Kidney epithelial cell (primary cell): ENCODE measurements at regions not wholly inside any gene's neighbourhood (a gene's known extent, or its start where the extent isn't known, plus 50 kb on each side); places are given as distances from the start of the nearest gene placed in this dataset.

ENCODE experiments used
- DNase-seq: peaks from one replicate; pipeline ENCODE4 v3.0.0-alpha.2; 2010; ENCODE audit warnings: low read depth
- H3K27me3 ChIP-seq: 2 replicates; pipeline ENCODE4 v1.6.0; 2011; ENCODE audit warnings: low read length; ENCODE audit not compliant: control insufficient read depth, insufficient read depth
- H3K36me3 ChIP-seq: 2 replicates; pipeline ENCODE4 v1.5.1; 2011; ENCODE audit warnings: low read length; ENCODE audit not compliant: control insufficient read depth, insufficient read depth
- H3K4me3 ChIP-seq: 2 replicates; pipeline ENCODE4 v1.5.1; 2011; ENCODE audit warnings: low read depth, mild to moderate bottlenecking, control low read depth, low read length
- TF ChIP-seq, protein P1 (sequence below): IDR thresholded peaks from 2 replicates; pipeline ENCODE4 v1.5.1; 2011; ENCODE audit warnings: mild to moderate bottlenecking, moderate library complexity, low read length, control low read depth, inconsistent platforms; ENCODE audit not compliant: insufficient read depth, poor library complexity, severe bottlenecking

DNA sequence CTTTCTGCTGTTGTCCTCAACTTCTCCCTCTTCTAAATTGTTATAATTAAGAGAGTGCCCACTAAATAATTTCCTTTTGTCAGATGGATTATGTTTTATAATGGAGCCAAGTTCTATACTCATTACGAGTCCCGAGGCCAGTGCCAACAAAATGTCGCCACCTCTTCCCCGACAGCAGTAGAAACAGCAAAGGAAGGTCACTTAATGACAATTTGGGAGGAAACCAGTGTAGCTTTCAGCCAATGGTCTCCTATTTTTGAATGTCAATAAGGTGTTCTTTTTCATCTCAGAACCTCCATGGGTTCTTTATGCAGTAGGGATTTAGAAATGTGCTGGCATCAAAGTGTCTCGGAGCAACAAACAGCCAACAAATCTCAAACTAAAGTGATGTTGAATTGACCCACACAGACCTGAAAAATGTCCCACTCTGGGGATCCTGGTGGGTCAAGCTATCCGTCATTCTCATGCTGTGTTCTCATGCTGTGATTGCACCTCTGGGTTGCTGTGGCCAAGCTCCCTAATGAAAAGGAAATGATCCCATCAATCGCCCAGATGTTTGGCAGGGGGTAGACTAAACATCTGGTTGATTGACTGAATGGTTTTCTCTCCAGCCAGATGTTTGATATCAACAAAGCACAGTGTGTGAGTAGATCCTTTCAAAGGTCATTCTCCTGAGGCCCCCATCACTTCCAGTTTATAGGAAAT is 291.9 kb downstream of the DMAC1 start:
- Histone ChIP-seq H3K4me3 (no peak overlapping the region), H3K36me3 (no peaks in the 10 kb centered on the region), H3K27me3 (no peaks in the 10 kb centered on the region)
- TF ChIP-seq, protein P1, sequence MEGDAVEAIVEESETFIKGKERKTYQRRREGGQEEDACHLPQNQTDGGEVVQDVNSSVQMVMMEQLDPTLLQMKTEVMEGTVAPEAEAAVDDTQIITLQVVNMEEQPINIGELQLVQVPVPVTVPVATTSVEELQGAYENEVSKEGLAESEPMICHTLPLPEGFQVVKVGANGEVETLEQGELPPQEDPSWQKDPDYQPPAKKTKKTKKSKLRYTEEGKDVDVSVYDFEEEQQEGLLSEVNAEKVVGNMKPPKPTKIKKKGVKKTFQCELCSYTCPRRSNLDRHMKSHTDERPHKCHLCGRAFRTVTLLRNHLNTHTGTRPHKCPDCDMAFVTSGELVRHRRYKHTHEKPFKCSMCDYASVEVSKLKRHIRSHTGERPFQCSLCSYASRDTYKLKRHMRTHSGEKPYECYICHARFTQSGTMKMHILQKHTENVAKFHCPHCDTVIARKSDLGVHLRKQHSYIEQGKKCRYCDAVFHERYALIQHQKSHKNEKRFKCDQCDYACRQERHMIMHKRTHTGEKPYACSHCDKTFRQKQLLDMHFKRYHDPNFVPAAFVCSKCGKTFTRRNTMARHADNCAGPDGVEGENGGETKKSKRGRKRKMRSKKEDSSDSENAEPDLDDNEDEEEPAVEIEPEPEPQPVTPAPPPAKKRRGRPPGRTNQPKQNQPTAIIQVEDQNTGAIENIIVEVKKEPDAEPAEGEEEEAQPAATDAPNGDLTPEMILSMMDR: no peak
- DNase-seq: no peak

- no peak for DNase-seq
- Histone ChIP-seq H3K36me3 (no peaks in the 10 kb centered on the region), H3K4me3 (no peak overlapping the region), H3K27me3 (no peaks in the 10 kb centered on the region)
- TF ChIP-seq, protein P1: no peak
Observed at GRCh38 chr9:7507026-7507425, 292.6 kb downstream of the DMAC1 start.

GRCh38 chr9:7500521-7500920 is 299.1 kb downstream of the DMAC1 start:
- TF ChIP-seq, protein P1: no peak
- Histone ChIP-seq H3K4me3 (no peak overlapping the region), H3K27me3 (no peaks in the 10 kb centered on the region), H3K36me3 (no peaks in the 10 kb centered on the region)
- no peak for DNase-seq

DNA sequence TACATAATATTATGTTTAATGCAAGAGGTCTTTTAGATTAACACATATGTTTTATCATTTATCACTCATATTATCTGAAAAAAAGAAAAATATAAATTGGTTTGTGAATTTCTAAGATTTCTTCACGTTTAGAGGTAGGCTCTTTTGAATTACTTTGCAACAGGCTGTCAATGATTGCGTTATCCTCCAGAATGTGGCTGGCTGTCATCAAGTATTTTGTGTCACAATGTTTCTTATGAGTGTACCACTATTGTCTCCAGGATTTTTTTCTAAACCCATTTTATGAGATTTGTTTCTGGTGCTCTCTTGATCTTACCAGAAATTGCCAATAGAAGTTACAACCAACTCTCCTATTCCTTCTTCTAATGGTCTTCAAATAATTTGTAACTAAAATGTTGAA is 307.9 kb downstream of the DMAC1 start:
- H3K27me3 ChIP-seq: no peaks in the 10 kb centered on the region
- DNase-seq: no peak
- TF ChIP-seq, protein P1: no peak
- no peak overlapping the region for H3K4me3 ChIP-seq
- no peaks in the 10 kb centered on the region for H3K36me3 ChIP-seq

GRCh38 chr9:7490317-7491108 is 309.1 kb downstream of the DMAC1 start:
- TF ChIP-seq, protein P1: no peak
- Histone ChIP-seq H3K36me3 (no peaks in the 10 kb centered on the region), H3K4me3 (no peak overlapping the region), H3K27me3 (no peaks in the 10 kb centered on the region)
- no peak for DNase-seq
